Stimulated activated CD8-positive, alpha-beta memory T cell treated with anti-CD3 and anti-CD28 coated beads, Interleukin-15, amount 100 ng/mL, for 4 hours (primary cell): ENCODE measurements at regions not wholly inside any gene's neighbourhood (a gene's known extent, or its start where the extent isn't known, plus 50 kb on each side); places are given as distances from the start of the nearest gene placed in this dataset.

Source experiments
- DNase-seq, 2 donors: peaks; one replicate each; pipeline ENCODE4 v3.0.0-alpha.2; 2020; ENCODE audit warnings: low read depth in 2 of 2

DNA sequence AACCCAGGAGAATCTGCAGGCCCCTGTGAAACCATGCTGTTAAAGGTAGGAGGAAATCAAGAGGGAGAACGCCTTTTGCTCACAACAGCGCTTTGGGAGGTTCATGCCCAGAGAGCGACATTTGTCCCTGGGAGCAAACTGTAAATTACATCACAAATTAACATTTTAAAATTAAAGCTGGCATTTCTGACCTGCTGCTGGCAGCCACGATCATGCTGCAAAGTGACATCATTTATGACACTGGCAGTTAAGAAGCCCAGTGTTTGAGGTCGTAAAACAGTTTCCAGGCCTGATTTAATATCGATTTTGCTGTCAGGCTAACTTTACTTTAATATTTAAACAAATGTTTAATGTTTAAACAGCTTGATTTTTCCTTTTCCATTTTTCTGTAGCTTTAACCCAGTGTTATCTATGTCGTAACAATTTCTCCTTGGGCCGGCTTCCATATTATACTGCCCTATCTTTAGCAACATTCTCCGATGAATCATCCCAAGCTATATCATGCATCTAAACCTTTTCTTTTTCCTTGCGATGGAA, 86.5 kb upstream of the NPVF start:
- no peak for DNase-seq

DNA sequence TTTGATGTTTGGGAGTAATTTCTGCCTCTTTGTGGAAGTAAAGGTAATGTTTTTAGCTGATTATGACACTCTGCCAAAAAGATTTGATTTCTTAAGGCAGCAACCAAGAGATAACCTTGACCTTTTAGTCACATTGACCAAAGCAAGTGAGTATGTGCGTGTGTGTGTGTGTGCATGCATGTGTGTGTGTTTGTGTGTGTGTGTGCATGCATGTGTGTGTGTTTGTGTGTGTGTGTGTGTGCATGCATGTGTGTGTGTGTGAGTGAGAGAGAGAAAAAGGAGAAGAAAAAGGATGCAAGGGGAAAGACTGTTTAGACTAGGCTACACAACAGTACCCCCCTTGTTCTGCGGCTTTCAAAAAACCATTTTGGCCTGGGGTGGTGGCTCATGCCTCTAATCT, 88.1 kb upstream of the NPVF start:
- no peak for DNase-seq

DNA sequence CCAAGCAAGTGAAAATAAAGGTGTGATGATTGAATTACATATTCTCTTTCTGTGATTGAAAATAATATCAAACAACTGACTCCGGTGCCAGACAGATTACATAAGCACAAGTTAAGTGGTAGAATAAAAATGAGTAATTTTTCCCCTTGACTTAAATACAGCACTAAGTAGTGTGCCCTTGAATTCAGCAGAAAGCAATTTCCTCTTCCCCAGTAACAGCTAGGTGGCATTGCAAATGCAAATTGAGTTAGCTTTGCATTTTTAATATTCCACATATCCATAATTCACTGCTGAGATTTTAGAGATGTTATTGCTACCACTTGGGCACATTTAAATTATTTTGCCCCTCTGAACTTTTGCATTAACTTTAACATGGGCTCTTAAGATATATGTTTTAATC, 89.8 kb upstream of the NPVF start:
- no peak for DNase-seq

DNA sequence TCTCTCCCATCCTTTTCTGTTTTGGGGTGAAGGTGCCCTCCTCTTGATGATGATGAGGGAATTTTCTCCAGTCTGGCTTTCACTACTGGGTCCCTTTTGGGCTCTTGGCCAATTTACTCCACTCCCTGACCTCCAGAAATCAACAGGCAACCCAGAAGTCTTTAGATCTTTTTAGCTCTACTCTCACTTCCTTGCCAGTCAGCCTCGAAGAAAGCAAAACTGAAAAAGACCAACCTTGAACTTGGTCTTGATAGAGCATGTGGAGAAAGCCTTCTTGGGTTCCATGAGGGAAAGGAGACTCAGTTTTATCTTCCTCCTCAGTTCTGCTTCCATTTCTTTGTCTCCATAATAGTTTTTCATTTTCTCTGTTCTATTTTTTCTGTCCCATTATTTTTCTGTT, 91.4 kb upstream of the NPVF start:
- DNase-seq, result no peak

DNA sequence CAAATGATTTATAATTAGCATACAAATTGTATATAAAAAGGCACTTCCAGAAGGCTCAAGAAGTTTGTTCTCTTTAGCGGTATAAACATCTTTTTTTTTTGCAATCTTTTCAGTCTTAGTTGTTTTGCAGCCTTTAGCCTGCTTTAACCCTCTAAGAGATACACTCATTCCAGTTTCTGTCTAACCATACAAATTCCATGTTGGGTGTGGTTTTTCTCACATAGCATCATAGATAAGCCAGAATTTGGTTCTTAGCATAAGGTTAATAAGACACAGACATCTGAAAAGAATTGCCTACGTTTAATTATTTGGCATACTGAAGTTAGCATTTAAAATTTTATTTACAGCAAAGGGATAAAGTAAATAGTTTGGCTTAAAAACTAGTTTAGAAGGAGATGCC, 92.5 kb upstream of the NPVF start:
- no peak for DNase-seq

DNA sequence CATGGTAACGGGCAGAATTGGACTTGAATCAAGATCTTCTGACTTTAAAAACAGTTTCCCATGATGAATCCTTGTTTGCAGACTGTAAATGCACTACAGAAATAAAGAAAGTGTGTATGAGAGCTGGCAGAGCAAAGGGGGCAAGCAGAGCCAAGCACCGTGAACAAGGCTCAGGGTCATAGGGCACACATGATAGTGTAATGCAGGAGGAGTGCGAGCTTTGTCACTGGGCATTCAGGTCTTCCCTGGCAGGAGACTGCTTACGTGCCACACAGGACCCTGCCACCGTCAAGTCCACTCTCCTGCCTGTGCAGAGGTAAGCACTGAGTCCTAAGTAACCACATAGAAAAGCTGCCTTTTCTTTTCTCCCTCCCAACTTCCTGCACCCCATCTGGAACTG, 93.1 kb upstream of the NPVF start:
- DNase-seq, result no peak

DNA sequence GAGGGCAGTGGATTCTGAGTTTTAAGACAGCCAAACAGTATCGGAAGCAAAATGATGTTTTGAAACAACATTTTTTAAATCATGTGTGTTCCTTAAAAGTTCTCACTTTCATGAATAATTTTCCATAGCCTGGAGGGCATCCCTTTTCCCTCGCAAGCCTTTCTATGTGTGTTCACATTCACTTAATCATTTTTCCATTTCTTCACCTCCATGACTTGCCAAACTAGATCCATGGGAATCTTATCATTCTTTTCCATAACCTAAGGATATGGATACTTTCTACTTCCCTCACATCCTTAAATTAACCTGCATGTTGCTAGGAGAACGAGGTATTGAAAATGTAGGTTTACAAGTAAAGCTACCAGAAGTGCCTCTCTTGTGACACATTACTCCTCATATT, 94.2 kb upstream of the NPVF start:
- no peak for DNase-seq

DNA sequence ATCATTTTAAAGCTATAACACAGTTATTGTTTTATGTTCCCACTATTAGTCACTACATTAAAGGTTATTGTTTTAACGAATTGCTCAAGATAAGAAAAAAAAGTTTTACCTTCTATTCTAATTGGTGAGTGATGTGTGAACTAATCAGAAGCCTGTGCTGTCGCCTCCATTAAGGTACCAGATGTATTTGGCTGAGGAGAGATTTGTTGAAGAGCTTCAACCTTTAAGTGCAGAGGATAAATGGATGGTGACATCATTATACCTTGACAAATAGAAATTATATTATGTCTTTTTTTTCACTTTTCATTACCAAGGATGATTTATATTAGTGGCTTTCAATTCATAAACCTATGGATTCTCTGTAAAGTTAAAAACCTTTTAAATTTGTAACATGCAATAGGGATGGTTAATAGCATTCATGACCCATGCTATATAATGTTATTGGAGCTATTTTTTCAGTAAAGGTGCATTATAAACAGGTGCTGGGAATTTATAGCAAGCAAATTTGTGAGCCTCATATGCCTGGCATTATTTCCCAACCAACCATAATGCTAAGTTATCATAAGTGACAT, 97.0 kb upstream of the NPVF start:
- DNase-seq, result no peak

DNA sequence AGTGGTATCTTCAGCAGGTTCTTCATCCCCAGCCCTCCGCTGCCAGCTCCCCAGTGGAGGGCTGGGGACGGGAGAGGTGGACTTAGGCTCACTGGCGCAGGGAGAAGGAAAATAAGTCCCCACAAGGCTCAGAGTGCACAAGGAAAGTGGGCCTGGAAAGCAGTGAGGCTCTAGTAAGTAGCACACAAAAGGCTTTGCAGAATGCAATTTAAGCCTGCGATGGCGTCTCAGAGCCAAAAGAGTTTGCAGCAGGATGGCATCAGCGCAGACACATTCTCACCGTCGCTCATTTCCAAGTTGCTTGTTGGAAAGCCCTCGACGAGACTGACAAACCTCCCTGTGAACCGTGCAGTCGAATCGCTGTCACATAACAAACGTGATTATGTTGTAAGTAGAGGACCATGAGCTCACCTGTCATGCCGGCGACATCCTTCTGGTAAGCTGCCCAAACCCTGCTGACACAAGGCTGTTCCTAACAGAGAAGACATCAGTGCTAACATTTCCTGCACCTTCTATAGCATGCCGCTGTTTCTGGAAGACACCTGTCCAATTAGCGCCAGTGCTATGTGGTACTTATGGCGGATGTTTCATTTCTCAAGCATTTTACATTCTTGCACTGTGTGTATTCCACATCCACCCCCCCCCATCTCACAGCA, 98.3 kb upstream of the NPVF start:
- no peak for DNase-seq

DNA sequence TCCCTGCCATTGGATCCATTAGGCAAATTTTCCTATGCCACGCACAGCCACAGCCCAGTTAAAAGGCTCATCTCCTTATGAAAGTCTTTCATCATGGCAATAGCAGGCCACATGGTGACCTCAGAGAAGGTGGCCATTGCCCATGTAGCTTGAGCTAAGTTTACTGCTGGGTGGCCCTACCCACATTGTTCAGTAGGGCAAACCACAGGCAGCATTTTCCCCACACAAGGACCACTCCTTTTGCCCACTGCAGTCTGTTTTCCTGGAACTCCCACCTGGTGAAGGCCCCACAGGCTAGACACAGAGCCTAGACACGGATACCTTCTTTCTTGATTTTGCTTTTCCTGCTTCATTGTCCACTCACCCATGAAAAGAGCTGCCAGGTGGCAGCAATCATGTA, 101.5 kb upstream of the NPVF start:
- no peak for DNase-seq

DNA sequence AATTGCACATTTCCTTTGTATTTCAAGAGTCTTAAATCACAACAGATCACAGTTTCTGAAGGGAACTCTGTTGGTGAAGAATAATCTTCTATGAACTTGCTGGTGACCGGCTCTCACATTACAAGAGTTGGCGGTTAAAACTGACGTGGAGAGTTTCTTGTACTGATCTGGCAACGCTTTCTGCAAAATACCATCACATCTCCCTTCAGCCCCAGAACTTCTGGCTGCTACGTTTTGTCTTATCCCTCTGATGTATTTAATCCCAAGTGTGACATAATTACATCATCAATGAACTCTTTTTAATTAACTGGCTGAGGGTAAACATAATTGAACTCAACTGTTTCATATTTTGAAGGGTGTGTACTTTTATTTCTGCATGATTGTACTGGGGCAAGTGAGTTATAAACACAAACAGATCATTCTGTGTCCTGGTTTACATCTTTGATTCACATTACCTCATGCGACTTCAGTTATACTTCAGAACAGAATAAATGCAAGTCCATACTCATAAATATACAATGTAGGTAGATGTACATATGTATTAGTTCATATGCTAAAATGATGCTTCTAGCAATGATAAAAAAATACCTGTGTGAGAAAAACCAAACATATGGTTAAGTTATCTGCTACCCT, 105.1 kb upstream of the NPVF start:
- DNase-seq, result no peak

DNA sequence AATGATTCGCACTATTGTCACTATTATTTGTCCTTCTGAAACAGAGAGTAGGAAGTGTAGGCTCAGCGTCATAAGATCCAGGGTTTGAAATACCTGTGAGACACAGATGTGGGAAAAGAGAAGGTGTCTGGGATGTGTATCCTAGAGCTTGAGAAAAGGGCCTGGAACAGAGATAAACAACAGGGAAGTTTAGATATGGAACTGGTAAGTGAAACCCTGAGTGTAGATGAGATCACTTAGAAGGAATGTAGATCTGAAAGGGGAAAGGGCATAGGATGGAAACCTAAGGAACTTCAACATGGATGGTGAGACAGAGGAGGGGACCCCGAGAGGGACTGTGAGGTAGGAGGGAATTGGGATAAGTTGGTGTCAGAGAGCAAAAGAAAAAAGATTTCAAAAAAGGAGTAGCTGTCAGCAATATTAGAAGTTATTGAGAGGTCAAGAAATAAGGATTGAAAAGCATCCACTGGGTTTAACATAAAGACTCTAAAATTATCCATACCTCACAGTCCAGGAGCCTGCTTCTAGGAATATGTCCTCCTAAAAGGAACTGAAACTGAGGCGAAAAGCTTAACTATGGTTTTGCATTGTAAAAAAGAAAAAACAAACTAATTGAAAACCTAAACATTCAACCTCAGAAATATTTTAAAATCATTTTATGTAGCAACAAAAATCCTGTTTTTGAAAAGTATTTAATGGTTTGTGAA, 119.2 kb upstream of the NPVF start:
- DNase-seq, result no peak

DNA sequence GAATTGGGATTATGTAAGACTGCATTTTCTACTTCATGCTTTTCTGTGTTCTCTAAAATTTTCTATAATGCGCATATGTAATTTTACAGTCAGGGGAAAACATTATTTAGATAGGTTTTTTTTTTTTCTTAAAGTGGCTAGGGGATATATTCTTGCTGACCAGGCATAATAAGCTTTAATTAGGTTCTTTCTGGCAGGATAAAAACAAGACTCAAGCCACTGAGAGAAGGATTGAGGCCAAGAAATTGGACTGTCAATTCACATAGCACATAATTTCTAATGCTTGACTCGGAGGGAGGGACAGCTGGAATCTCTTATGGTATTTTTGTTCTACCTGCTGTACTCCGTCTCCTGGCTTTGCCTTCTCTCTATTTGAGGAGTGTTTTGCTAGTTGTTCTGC, 119.8 kb upstream of the NPVF start:
- no peak for DNase-seq

DNA sequence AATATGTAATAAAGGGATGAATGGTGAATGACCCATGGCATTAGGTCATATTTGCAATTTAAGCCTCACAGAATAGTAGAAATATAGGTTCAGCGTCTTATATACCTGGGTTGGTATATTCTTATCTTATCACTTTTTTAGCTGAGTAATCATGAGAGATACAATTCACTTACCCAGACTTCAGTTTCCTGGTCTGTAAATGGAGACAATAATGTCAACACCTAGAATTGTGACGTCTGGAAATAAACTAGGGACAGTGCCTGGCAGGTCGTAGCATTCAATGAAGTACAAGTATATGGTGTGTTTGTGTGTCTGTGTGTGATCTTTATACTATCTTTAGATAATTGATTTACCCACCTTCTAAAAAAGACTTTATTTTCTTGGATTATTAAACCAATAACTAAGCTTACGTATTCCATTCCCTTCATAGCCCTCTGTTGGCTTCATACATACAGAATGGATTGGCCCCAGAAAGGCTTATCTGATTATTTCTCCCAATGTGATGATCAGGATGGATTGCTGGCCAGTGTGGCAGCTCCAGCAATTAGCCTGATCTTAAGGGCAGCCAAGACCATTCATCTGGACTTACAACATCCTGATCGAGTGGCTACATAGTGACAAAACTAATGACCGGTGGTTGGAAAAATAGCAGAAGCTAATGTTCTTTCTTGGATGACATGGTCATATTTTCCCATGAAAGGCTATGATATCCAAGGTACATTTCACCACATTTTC, 121.2 kb upstream of the NPVF start:
- DNase-seq, result no peak

DNA sequence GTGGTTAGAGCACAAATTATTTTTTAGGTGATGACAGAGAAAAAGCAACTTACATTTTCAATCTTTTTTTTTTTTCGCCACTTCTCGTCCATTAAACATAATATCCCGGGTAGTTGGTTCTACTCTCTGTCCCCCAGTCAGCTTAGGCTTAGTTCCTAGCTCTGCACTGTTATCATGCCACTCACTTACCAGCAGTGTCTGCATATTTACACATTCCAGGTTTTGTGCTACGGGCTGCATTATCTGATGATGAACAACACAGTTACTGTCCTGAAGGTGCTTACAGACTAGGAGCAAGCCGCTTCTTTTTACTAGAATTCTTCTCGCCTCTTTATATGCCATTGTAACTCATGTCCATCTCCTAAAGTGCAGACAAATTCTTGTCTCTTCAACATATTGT, 121.8 kb upstream of the NPVF start:
- no peak for DNase-seq

DNA sequence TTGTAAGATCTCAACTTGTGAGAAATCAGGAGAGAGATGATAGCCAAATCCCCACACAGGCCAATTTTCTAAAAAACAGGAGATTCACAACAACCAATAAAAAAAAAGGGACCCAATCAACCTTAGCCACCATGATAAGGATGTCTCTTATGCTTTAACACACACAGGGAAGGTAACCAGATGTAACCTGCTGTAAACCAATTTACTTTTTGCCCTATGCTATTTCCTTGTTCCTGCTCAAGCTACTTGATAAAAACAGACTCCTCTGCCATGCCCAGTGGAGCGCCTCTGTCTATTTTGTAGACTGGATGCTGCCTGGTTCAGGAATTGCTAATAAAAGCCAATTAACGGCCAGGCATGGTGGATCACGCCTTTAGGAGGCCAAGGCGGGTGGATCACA, 123.5 kb upstream of the NPVF start:
- DNase-seq, result no peak

DNA sequence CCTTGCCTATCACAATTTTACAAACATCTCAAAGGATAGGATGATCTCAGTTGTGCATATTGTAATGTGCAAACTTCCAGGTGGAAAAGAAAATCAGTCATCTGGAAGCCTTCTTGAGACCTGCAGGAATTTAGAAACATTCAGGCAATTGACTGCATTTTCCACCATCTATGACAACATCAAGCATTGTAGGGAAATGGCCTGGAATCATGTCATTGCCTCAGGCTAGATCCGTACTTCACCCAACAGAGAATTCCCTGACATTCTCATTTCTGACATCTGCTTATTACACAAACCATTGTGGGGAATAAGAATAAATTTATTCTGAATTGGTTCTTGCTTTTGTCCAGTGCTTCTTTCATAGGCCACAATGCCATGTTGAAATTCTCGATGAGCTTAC, 124.9 kb upstream of the NPVF start:
- no peak for DNase-seq

DNA sequence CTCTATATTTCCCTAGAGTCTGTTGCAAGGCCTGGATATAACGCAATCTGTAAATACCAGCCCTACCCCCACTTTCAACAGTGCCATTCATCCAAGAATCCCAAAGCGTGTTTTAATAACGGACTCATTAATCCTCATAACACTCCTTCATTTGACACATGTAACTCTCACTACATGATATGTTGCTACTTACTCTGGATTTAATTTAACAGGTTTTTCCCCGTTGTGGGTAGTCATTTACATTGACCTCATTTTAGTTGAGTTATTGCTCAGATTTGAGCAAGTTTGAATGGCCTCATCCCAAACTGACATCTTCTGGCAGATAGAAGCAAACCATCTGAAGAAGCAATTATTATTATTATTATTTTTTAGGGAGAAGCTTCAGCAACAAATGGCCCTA, 125.4 kb upstream of the NPVF start:
- DNase-seq, result no peak

DNA sequence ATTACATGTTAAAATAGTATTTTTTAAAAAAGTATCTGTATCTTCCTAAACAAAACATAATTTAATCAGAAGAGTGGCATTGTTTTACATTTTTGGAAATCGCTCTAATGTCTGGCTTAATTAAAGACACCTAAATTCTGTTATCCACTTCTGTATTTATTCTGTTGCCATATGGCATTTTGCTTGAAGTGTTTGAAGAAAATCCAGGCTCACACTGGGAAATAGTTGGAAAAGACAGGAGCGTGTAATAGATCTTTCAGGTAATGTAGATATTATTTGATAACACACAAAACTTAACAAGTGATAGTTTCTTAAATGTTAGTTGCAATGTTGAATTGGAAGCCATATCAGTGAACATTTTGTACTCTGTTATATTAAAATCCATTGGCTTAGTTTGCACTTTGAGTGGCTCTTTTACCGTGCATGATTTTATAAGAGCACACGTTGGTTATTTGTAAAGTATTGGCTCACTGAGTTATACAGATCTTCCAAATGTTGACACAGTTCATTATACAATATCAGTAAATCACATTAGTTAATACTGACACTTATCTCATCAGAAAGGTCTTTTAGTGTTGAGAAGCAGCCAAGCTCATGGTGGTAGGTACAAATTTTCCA, 128.4 kb upstream of the NPVF start:
- no peak for DNase-seq

DNA sequence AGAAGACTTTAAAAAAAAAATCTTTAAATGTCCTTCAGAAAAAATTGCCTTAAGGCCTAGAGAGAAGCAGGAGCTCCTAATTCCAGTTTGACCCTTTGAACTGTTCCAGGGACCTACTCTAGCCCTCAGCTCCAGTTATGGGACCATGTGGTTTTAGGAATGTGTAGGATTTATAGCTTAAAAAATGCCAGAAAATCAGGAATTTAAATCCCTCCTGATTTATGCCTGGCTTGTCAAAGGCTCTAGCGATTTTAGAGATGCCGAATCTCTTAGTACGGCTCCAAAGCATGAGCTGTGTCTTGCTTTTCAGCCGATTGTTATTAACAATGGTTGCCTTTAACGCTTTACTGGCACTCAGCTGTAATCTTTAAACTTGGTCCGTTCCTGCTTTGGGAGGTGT, 130.6 kb upstream of the NPVF start:
- no peak for DNase-seq

DNA sequence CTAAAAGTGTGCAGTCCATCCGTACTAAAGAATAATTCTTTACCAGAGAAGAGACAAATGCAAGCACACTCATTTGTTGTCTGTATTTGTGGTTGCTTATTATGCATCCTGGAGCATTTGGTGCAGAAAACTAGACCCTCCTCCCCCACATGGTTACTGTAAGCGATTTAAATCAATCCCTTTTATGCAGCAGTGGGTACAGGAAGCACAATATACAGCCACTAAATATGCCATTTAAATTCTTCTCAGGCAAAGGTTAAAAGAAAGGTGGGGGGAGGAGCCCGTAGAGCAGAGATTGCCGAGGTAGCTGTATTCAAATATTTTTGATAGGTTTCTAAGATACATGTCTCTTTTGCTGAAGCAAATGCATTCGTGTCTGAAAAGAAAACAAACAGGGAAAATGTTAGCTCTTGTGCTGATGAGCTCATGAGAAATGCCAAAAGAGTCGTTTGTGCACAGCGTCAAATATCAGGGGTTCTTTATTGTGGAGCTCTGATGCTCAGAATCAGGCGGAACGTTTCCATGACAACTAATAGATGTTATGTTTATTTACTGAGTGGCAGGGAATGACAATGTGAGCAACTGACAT, 131.3 kb upstream of the NPVF start:
- DNase-seq, result no peak
